ENCODE measurements at regions not wholly inside any gene's neighbourhood (a gene's known extent, or its start where the extent isn't known, plus 50 kb on each side); places are given as distances from the start of the nearest gene placed in this dataset.

GRCh38 chr20:24768713-24769601 lies 180.1 kb upstream of the CST7 start:
- Histone ChIP-seq H2BK120ac (ENCODE audit: low read depth, low read length) (no peak overlapping the region), H3K27ac (ENCODE audit: insufficient read depth, low read length) (no peak overlapping the region), H4K91ac (ENCODE audit: insufficient read depth, low read depth, low read length) (no peak overlapping the region), H2BK20ac (ENCODE audit: low read depth, low read length) (no peak overlapping the region), H4K20me1 (ENCODE audit: insufficient read depth, low read length) (no peaks in the 10 kb centered on the region), H3K18ac (ENCODE audit: low read depth, low read length) (no peak overlapping the region), H2AK5ac (ENCODE audit: low read depth, low read length) (no peak overlapping the region), H3K4me3 (ENCODE audit: insufficient read depth, low read depth, low read length) (no peak overlapping the region), H3K56ac (ENCODE audit: extremely low read depth, insufficient read depth, low read length) (no peak overlapping the region), H2AK9ac (replicated peaks; ENCODE audit: low read depth, low read length, poor library complexity) (no peak overlapping the region), H3K4me2 (ENCODE audit: low read depth, low read length) (no peak overlapping the region), H3K9me3 (ENCODE audit: control insufficient read depth, insufficient read depth, low read length) (no peaks in the 10 kb centered on the region), H3K27me3 (ENCODE audit: control insufficient read depth, insufficient read depth, low read length) (peaks cover 29% of the 10 kb centered on the region), H3K4ac (ENCODE audit: low read depth, low read length) (no peak overlapping the region), H4K8ac (ENCODE audit: low read depth in 2 of 2, low read length in 2 of 2) (no peak overlapping the region), H2BK5ac (ENCODE audit: low read depth, low read length, poor library complexity, severe bottlenecking) (no peak overlapping the region), H3K4me1 (ENCODE audit: control insufficient read depth, insufficient read depth, low read length) (0 out of 2 replicates have a peak, but pooled peaks cover 2% of the 10 kb centered on the region), H4K5ac (ENCODE audit: low read depth, low read length) (no peak overlapping the region), H3K9me1 (ENCODE audit: insufficient read depth, low read length) (no peaks in the 10 kb centered on the region), H3K36me3 (ENCODE audit: control insufficient read depth, insufficient read depth, low read length) (no peaks in the 10 kb centered on the region), H2AFZ (replicated peaks; ENCODE audit: low read length, poor library complexity) (no peak overlapping the region), H3K9ac (ENCODE audit: low read depth, low read length) (no peak overlapping the region), H3K23ac (ENCODE audit: low read depth, low read length) (no peak overlapping the region), H2BK15ac (ENCODE audit: low read depth, low read length) (no peak overlapping the region), H3K79me1 (ENCODE audit: low read depth in 1 of 2, low read length in 2 of 2) (no peaks in the 10 kb centered on the region), H3K14ac (replicated peaks; ENCODE audit: low read depth, low read length) (no peak overlapping the region)
- 72% methylated on average over 2 of the region's 10 CpGs; no CpG with 5 or more reads in 1 of the 2 experiments for WGBS, 2 experiments (ENCODE audit: extremely low coverage in 2 of 2, insufficient read length in 1 of 2)
- ChIA-PET POLR2A (ENCODE audit: unreplicated experiment) (no interaction called here), CTCF (interaction anchor here (0.7 kb wide), 1 partner anchor 117 kb away, joined by 3 read pairs; no protein-coding TSS in a partner anchor)
- DNase-seq (no peak), ATAC-seq (ENCODE audit: low read depth) (no peak)
- in situ Hi-C loops (cut with MboI; ENCODE audit: low sequenced_read_pairs), result no loop called here
- dilution Hi-C loops (cut with HindIII; ENCODE audit: low sequenced_read_pairs, unreplicated experiment), result no loop called here
- intact Hi-C loops (cut with micrococcal nuclease), result no loop called here
- BruUV-seq (replicated peaks), result no TSS peak
- no peak for TF ChIP-seq FOS (IDR thresholded peaks at IDR 0.05; ENCODE audit: low read depth, low read length)
- no peak for TF ChIP-seq MAZ (IDR thresholded peaks at IDR 0.05; ENCODE audit: borderline replicate concordance, low read depth, low read length)
- TF ChIP-seq NFE2L2 (IDR thresholded peaks at IDR 0.05; ENCODE audit: low read depth, low read length), result no peak
- no peak for TF ChIP-seq RFX5 (IDR thresholded peaks at IDR 0.05; ENCODE audit: low read depth, low read length)
- no peak for TF ChIP-seq SMC3 (IDR thresholded peaks at IDR 0.05; ENCODE audit: low read depth, low read length)
- TF ChIP-seq POLR2A (IDR thresholded peaks at IDR 0.05; ENCODE audit: low read depth, low read length), result no peak
- no peak for TF ChIP-seq CHD1 (IDR thresholded peaks at IDR 0.05; ENCODE audit: low read depth, low read length)
- TF ChIP-seq BHLHE40 (IDR thresholded peaks at IDR 0.05; ENCODE audit: low read depth, low read length), result no peak
- TF ChIP-seq ELK1 (IDR thresholded peaks at IDR 0.05; ENCODE audit: borderline replicate concordance, low read depth, low read length), result no peak
- TF ChIP-seq CEBPB (IDR thresholded peaks at IDR 0.05; ENCODE audit: low read depth, low read length), result no peak
- TF ChIP-seq MXI1 (IDR thresholded peaks at IDR 0.05; ENCODE audit: borderline replicate concordance, low read depth, low read length), result no peak
- no peak for TF ChIP-seq USF2 (IDR thresholded peaks at IDR 0.05; ENCODE audit: low read depth, low read length)
- TF ChIP-seq RAD21 (IDR thresholded peaks at IDR 0.05; ENCODE audit: low read length), result no peak
- TF ChIP-seq CTCF (conservative IDR thresholded peaks at IDR 0.05; ENCODE audit: low read depth, low read length), result no peak
- TF ChIP-seq RCOR1 (IDR thresholded peaks at IDR 0.05; ENCODE audit: insufficient replicate concordance, low read length), result no peak
